Erythroblast (primary cell): ENCODE measurements at regions not wholly inside any gene's neighbourhood (a gene's known extent, or its start where the extent isn't known, plus 50 kb on each side); places are given as distances from the start of the nearest gene placed in this dataset.
"Not testable (repeated sequence)": the region's sequence is repeated elsewhere in the genome, so short reads cannot be mapped to it uniquely, and the experiment has no call there.

Source experiments
- DNase-seq, 2 experiments: peaks; one replicate each; lab custom pipeline; 2025; lab: John Stamatoyannopoulos, UW
- GATA1 ChIP-seq: IDR thresholded peaks from 2 replicates; pipeline ENCODE4 v1.6.1; 2011; ENCODE audit warnings: low read depth, mild to moderate bottlenecking, control low read depth, low read length, moderate library complexity
- POLR2A ChIP-seq: IDR thresholded peaks from 2 replicates; pipeline ENCODE4 v1.6.1; 2011; ENCODE audit warnings: mild to moderate bottlenecking, low read length

- no peak for DNase-seq
These were observed 105.4 kb upstream of the TLK1 start for GRCh38 chr2:171266102-171266501.

GRCh38 chr2:171261529-171261928 is 100.8 kb upstream of the TLK1 start:
- not testable (repeated sequence) for DNase-seq

More at GRCh38 chr2:171266102-171266501, 105.4 kb upstream of the TLK1 start:
- TF ChIP-seq GATA1 (no peak), POLR2A (no peak)

GRCh38 chr2:171260471-171261424 is 100.1 kb upstream of the TLK1 start:
- no peak for DNase-seq

GRCh38 chr2:171254666-171255065 is 94.0 kb upstream of the TLK1 start:
- TF ChIP-seq POLR2A (no peak), GATA1 (no peak)
- DNase-seq = no peak

More at GRCh38 chr2:171260471-171261424, 100.1 kb upstream of the TLK1 start:
- TF ChIP-seq POLR2A = no peak
- TF ChIP-seq GATA1 = no peak

GRCh38 chr2:171253900-171254650 is 93.4 kb upstream of the TLK1 start:
- no peak for TF ChIP-seq POLR2A
- TF ChIP-seq GATA1 = no peak
- no peak for DNase-seq

- TF ChIP-seq POLR2A = no peak
- no peak for TF ChIP-seq GATA1
- DNase-seq = no peak
These were observed 92.6 kb upstream of the TLK1 start for GRCh38 chr2:171253279-171253678.

GRCh38 chr2:171249689-171250088 is 89.0 kb upstream of the TLK1 start:
- TF ChIP-seq POLR2A (no peak), GATA1 (no peak)
- DNase-seq = no peak

- TF ChIP-seq POLR2A (no peak), GATA1 (no peak)
- peak; percentile 33 to 52 for DNase-seq
These were observed 87.3 kb upstream of the TLK1 start for GRCh38 chr2:171247741-171248662.

GRCh38 chr2:171244970-171245782 is 84.5 kb upstream of the TLK1 start:
- DNase-seq = peak; percentile 57 to 78

GRCh38 chr2:171244466-171244969 is 83.8 kb upstream of the TLK1 start:
- DNase-seq = peak; percentile 73 to 87
- TF ChIP-seq POLR2A = no peak
- TF ChIP-seq GATA1 = no peak

More at GRCh38 chr2:171244970-171245782, 84.5 kb upstream of the TLK1 start:
- TF ChIP-seq POLR2A (no peak), GATA1 (no peak)

GRCh38 chr2:171241771-171242170 is 81.1 kb upstream of the TLK1 start:
- TF ChIP-seq GATA1 (no peak), POLR2A (no peak)
- DNase-seq = no peak

- no peak for TF ChIP-seq POLR2A
- TF ChIP-seq GATA1 = no peak
- no peak for DNase-seq
These were observed 78.3 kb upstream of the TLK1 start for GRCh38 chr2:171238946-171239345.
